ENCODE measurements at regions not wholly inside any gene's neighbourhood (a gene's known extent, or its start where the extent isn't known, plus 50 kb on each side); places are given as distances from the start of the nearest gene placed in this dataset.

DNA sequence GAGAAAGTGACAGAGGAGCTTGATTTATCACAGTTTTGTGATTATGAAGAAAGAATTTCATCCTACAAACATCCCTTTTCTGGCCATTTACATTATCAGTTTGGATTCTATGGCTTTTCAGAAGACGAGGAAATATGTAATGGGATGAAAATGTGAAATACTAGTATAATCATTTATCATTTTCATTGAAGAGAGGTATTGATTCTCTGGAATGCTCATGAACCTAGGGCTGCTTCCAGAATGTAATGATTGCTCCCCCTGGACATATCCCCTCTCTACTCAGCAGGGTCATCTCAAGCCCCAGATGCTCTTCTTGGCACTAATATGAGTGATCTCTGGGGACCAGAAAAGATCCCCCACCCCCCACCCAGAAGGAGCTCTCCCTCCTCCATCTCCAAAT lies 106.7 kb upstream of the ZNF618 start:
- no peak overlapping the region for H3K9ac ChIP-seq (ENCODE audit: low read length)
- no peaks in the 10 kb centered on the region for H3K27me3 ChIP-seq (ENCODE audit: insufficient read depth, low read depth, low read length)
- H3K4me2 ChIP-seq (ENCODE audit: low read length), result no peak overlapping the region
- H3K36me3 ChIP-seq (ENCODE audit: insufficient read depth, low read length), result no peaks in the 10 kb centered on the region
- H2AFZ ChIP-seq (ENCODE audit: low read depth, low read length), result no peak overlapping the region
- H3K79me2 ChIP-seq (replicated peaks; ENCODE audit: insufficient read depth, low read length), result no peaks in the 10 kb centered on the region
- no peaks in the 10 kb centered on the region for H3K9me3 ChIP-seq (ENCODE audit: low read length)
- no peak overlapping the region for H3K27ac ChIP-seq (ENCODE audit: low read length)
- H3F3A ChIP-seq (ENCODE audit: insufficient read depth, low read length, poor library complexity, severe bottlenecking), result no peaks in the 10 kb centered on the region
- H4K20me1 ChIP-seq (ENCODE audit: insufficient read depth), result no peaks in the 10 kb centered on the region
- no peaks in the 10 kb centered on the region for H3K9me2 ChIP-seq (ENCODE audit: insufficient read depth, low read length)
- TF ChIP-seq TAF1 (IDR thresholded peaks at IDR 0.05; ENCODE audit: low read depth) (no peak), EP300 (conservative IDR thresholded peaks at IDR 0.05; ENCODE audit: poor library complexity, severe bottlenecking) (no peak), POLR2AphosphoS5 (IDR thresholded peaks at IDR 0.05) (no peak), EZH2 (IDR thresholded peaks at IDR 0.05; ENCODE audit: borderline replicate concordance, insufficient read depth, low read length, poor library complexity, severe bottlenecking) (no peak), SMC3 (conservative IDR thresholded peaks at IDR 0.05; ENCODE audit: poor library complexity) (no peak), MXI1 (conservative IDR thresholded peaks at IDR 0.05; ENCODE audit: poor library complexity, severe bottlenecking) (no peak), RAD21 (conservative IDR thresholded peaks at IDR 0.05) (no peak)
- TF ChIP-seq, protein P1, sequence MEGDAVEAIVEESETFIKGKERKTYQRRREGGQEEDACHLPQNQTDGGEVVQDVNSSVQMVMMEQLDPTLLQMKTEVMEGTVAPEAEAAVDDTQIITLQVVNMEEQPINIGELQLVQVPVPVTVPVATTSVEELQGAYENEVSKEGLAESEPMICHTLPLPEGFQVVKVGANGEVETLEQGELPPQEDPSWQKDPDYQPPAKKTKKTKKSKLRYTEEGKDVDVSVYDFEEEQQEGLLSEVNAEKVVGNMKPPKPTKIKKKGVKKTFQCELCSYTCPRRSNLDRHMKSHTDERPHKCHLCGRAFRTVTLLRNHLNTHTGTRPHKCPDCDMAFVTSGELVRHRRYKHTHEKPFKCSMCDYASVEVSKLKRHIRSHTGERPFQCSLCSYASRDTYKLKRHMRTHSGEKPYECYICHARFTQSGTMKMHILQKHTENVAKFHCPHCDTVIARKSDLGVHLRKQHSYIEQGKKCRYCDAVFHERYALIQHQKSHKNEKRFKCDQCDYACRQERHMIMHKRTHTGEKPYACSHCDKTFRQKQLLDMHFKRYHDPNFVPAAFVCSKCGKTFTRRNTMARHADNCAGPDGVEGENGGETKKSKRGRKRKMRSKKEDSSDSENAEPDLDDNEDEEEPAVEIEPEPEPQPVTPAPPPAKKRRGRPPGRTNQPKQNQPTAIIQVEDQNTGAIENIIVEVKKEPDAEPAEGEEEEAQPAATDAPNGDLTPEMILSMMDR (IDR thresholded peaks at IDR 0.05; ENCODE audit: poor library complexity, severe bottlenecking), result no peak
- TF ChIP-seq, protein P2, sequence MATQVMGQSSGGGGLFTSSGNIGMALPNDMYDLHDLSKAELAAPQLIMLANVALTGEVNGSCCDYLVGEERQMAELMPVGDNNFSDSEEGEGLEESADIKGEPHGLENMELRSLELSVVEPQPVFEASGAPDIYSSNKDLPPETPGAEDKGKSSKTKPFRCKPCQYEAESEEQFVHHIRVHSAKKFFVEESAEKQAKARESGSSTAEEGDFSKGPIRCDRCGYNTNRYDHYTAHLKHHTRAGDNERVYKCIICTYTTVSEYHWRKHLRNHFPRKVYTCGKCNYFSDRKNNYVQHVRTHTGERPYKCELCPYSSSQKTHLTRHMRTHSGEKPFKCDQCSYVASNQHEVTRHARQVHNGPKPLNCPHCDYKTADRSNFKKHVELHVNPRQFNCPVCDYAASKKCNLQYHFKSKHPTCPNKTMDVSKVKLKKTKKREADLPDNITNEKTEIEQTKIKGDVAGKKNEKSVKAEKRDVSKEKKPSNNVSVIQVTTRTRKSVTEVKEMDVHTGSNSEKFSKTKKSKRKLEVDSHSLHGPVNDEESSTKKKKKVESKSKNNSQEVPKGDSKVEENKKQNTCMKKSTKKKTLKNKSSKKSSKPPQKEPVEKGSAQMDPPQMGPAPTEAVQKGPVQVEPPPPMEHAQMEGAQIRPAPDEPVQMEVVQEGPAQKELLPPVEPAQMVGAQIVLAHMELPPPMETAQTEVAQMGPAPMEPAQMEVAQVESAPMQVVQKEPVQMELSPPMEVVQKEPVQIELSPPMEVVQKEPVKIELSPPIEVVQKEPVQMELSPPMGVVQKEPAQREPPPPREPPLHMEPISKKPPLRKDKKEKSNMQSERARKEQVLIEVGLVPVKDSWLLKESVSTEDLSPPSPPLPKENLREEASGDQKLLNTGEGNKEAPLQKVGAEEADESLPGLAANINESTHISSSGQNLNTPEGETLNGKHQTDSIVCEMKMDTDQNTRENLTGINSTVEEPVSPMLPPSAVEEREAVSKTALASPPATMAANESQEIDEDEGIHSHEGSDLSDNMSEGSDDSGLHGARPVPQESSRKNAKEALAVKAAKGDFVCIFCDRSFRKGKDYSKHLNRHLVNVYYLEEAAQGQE (IDR thresholded peaks at IDR 0.05; ENCODE audit: borderline replicate concordance), result no peak
- H3K4me3 ChIP-seq (ENCODE audit: low read length), result no peak overlapping the region

DNA sequence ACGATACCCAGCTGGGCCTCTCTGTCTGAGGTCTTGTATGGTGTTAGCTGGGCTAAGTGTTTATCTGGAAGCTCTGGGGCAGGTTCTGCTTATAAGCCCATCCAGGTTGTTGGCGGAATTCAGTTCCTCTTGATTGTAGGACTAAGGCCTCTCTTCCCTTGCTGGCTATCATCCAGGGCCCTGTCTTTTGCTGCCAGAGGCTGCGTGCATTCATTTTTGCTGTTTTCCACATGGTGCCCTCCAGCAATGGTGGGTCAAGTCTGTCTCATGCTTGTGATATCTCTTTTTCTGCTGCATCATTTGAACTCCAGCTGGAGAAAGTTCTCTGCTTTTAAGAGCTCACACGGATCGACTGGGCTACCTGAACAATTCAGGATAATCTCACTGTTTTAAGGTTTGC lies 105.7 kb upstream of the ZNF618 start:
- Histone ChIP-seq H3K79me2 (replicated peaks; ENCODE audit: insufficient read depth, low read length) (no peaks in the 10 kb centered on the region), H3K4me2 (ENCODE audit: low read length) (no peak overlapping the region), H3K4me3 (ENCODE audit: low read length) (no peak overlapping the region), H3K27me3 (ENCODE audit: insufficient read depth, low read depth, low read length) (no peaks in the 10 kb centered on the region), H3K9me3 (ENCODE audit: low read length) (no peaks in the 10 kb centered on the region), H2AFZ (ENCODE audit: low read depth, low read length) (no peak overlapping the region), H3K36me3 (ENCODE audit: insufficient read depth, low read length) (no peaks in the 10 kb centered on the region), H3K9me2 (ENCODE audit: insufficient read depth, low read length) (no peaks in the 10 kb centered on the region), H3F3A (ENCODE audit: insufficient read depth, low read length, poor library complexity, severe bottlenecking) (no peaks in the 10 kb centered on the region), H3K9ac (ENCODE audit: low read length) (no peak overlapping the region), H4K20me1 (ENCODE audit: insufficient read depth) (no peaks in the 10 kb centered on the region), H3K27ac (ENCODE audit: low read length) (no peak overlapping the region)
- TF ChIP-seq MXI1 (conservative IDR thresholded peaks at IDR 0.05; ENCODE audit: poor library complexity, severe bottlenecking) (no peak), POLR2AphosphoS5 (IDR thresholded peaks at IDR 0.05) (no peak), SMC3 (conservative IDR thresholded peaks at IDR 0.05; ENCODE audit: poor library complexity) (no peak), TAF1 (IDR thresholded peaks at IDR 0.05; ENCODE audit: low read depth) (no peak), RAD21 (conservative IDR thresholded peaks at IDR 0.05) (no peak), EP300 (conservative IDR thresholded peaks at IDR 0.05; ENCODE audit: poor library complexity, severe bottlenecking) (no peak), EZH2 (IDR thresholded peaks at IDR 0.05; ENCODE audit: borderline replicate concordance, insufficient read depth, low read length, poor library complexity, severe bottlenecking) (no peak)
- TF ChIP-seq, protein P2 (IDR thresholded peaks at IDR 0.05; ENCODE audit: borderline replicate concordance), result no peak
- TF ChIP-seq, protein P1 (IDR thresholded peaks at IDR 0.05; ENCODE audit: poor library complexity, severe bottlenecking), result no peak

Data from neural cell (in vitro differentiated cells).